ENCODE measurements at regions not wholly inside any gene's neighbourhood (a gene's known extent, or its start where the extent isn't known, plus 50 kb on each side); places are given as distances from the start of the nearest gene placed in this dataset.

DNA sequence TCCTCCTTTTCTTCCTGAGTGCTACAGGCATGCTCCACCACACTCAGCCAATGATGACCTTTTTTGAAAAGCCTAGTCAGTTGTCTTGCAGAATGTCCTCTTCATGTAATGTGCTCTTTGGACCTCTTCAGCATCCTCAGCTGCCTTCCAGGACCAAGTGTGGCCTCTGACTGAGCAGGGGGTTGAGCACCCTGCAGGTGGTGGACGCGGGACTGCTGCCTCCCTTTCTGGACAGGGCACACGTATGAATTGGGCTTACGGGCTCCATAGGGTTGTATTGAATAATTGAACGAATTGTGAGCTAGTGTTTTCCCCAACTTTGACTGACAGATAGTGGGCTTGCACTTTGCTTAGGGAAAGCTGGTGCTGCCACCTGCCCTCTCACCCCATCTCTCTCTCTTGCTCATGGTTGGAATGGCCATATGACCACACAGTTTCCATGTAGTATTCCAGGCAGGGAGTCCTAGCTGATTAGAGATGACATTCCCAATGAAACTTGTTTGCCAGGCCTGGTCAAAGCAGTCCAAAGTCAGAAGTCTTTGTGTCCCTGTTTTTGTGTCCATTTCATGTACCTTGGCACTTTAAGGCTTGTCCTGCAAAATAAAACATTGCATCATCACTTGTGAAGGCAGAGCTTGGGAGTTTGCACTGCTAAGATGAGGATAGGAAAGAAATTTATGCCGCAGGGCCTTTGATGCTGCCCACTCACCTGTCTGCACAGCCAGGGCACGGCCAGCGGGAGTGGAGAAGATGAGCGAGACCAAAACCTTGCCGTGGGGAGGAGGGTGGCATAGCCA is 76.3 kb upstream of the NPAS1 start:
- Histone ChIP-seq H3K9me2 (ENCODE audit: low read depth, low read length) (no peaks in the 10 kb centered on the region), H3K9ac (ENCODE audit: low read length) (no peak overlapping the region), H3K4me2 (ENCODE audit: low read length) (no peak overlapping the region), H3K4me1 (ENCODE audit: insufficient read depth, low read length, severe bottlenecking) (no peaks in the 10 kb centered on the region), H3K27ac (ENCODE audit: low read depth, low read length, poor library complexity, severe bottlenecking) (no peak overlapping the region), H3K27me3 (ENCODE audit: insufficient read depth, low read length) (no peaks in the 10 kb centered on the region), H2AFZ (ENCODE audit: low read length) (no peak overlapping the region), H3K4me3 (ENCODE audit: low read depth, low read length, poor library complexity, severe bottlenecking) (no peak overlapping the region), H3K36me3 (ENCODE audit: insufficient read depth, low read length) (peaks cover 70% of the 10 kb centered on the region), H4K20me1 (ENCODE audit: insufficient read depth, low read length) (no peaks in the 10 kb centered on the region), H3K79me2 (ENCODE audit: insufficient read depth, low read length) (0 out of 2 replicates have a peak, but pooled peaks cover 6% of the 10 kb centered on the region), H3K9me3 (ENCODE audit: low read length) (no peaks in the 10 kb centered on the region), H3F3A (ENCODE audit: insufficient read depth, low read length) (no peaks in the 10 kb centered on the region)
- no peak for TF ChIP-seq EZH2 (IDR thresholded peaks at IDR 0.05; ENCODE audit: borderline replicate concordance, low read length)

GRCh38 chr19:46944123-46944748 is 75.4 kb upstream of the NPAS1 start:
- Histone ChIP-seq H3K27ac (ENCODE audit: low read depth, low read length, poor library complexity, severe bottlenecking) (no peak overlapping the region), H3K27me3 (ENCODE audit: insufficient read depth, low read length) (no peaks in the 10 kb centered on the region), H3K79me2 (ENCODE audit: insufficient read depth, low read length) (0 out of 2 replicates have a peak, but pooled peaks cover 6% of the 10 kb centered on the region), H3K4me2 (ENCODE audit: low read length) (no peak overlapping the region), H2AFZ (ENCODE audit: low read length) (no peak overlapping the region), H4K20me1 (ENCODE audit: insufficient read depth, low read length) (no peaks in the 10 kb centered on the region), H3K9ac (ENCODE audit: low read length) (no peak overlapping the region), H3K9me3 (ENCODE audit: low read length) (no peaks in the 10 kb centered on the region), H3K4me1 (ENCODE audit: insufficient read depth, low read length, severe bottlenecking) (peaks cover under 1% of the 10 kb centered on the region), H3K4me3 (ENCODE audit: low read depth, low read length, poor library complexity, severe bottlenecking) (no peak overlapping the region), H3K36me3 (ENCODE audit: insufficient read depth, low read length) (peaks cover 66% of the 10 kb centered on the region), H3K9me2 (ENCODE audit: low read depth, low read length) (no peaks in the 10 kb centered on the region), H3F3A (ENCODE audit: insufficient read depth, low read length) (no peaks in the 10 kb centered on the region)
- TF ChIP-seq, protein P1, sequence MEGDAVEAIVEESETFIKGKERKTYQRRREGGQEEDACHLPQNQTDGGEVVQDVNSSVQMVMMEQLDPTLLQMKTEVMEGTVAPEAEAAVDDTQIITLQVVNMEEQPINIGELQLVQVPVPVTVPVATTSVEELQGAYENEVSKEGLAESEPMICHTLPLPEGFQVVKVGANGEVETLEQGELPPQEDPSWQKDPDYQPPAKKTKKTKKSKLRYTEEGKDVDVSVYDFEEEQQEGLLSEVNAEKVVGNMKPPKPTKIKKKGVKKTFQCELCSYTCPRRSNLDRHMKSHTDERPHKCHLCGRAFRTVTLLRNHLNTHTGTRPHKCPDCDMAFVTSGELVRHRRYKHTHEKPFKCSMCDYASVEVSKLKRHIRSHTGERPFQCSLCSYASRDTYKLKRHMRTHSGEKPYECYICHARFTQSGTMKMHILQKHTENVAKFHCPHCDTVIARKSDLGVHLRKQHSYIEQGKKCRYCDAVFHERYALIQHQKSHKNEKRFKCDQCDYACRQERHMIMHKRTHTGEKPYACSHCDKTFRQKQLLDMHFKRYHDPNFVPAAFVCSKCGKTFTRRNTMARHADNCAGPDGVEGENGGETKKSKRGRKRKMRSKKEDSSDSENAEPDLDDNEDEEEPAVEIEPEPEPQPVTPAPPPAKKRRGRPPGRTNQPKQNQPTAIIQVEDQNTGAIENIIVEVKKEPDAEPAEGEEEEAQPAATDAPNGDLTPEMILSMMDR (IDR thresholded peaks at IDR 0.05; ENCODE audit: low read length) = no peak
- TF ChIP-seq EZH2 (IDR thresholded peaks at IDR 0.05; ENCODE audit: borderline replicate concordance, low read length) = no peak

DNA sequence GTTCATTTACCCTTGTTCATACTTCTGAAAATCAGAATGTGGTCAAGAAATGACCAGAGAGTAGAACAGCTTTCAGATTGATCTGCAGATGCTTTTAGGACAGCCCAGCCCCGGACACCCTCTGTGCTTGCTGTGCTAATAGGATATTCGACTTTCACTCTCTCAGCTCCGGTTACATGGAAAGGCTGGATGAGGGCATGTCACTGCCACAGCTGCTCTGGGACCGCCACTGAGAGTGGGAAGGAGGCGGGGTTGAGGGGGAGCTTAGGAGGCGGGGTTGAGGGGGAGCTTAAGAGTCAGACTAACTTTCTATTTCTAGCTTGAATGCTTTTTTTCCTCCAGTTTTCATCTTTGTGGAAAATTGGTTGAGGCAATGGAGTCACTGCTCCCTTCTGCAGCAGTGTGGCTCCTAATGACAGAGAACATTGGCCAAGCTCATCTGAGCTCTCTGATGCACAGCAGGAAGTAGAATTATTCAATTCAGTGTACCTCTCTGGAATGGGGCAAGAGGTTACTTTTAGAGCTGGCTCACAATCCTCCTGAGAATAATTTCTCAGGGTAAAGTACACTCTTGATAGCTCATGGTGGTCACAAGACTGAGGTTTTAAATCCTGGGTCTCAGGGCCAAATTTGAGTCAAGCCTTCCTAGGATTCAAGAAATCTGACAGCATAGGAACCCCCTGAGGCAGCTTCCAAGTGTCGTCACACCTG is 74.6 kb upstream of the NPAS1 start:
- Histone ChIP-seq H4K20me1 (ENCODE audit: insufficient read depth, low read length) (no peaks in the 10 kb centered on the region), H2AFZ (ENCODE audit: low read length) (no peak overlapping the region), H3K9me3 (ENCODE audit: low read length) (no peaks in the 10 kb centered on the region), H3K27ac (ENCODE audit: low read depth, low read length, poor library complexity, severe bottlenecking) (no peak overlapping the region), H3K36me3 (ENCODE audit: insufficient read depth, low read length) (peaks cover 67% of the 10 kb centered on the region), H3K4me2 (ENCODE audit: low read length) (no peak overlapping the region), H3K4me3 (ENCODE audit: low read depth, low read length, poor library complexity, severe bottlenecking) (no peak overlapping the region), H3K9me2 (ENCODE audit: low read depth, low read length) (no peaks in the 10 kb centered on the region), H3K27me3 (ENCODE audit: insufficient read depth, low read length) (no peaks in the 10 kb centered on the region), H3K9ac (ENCODE audit: low read length) (no peak overlapping the region), H3F3A (ENCODE audit: insufficient read depth, low read length) (no peaks in the 10 kb centered on the region), H3K79me2 (ENCODE audit: insufficient read depth, low read length) (0 out of 2 replicates have a peak, but pooled peaks cover 6% of the 10 kb centered on the region), H3K4me1 (ENCODE audit: insufficient read depth, low read length, severe bottlenecking) (peaks cover 9% of the 10 kb centered on the region)
- TF ChIP-seq EZH2 (IDR thresholded peaks at IDR 0.05; ENCODE audit: borderline replicate concordance, low read length) = no peak
- TF ChIP-seq, protein P1 (IDR thresholded peaks at IDR 0.05; ENCODE audit: low read length) = no peak
